SK-N-MC (cell line): ENCODE measurements at regions not wholly inside any gene's neighbourhood (a gene's known extent, or its start where the extent isn't known, plus 50 kb on each side); places are given as distances from the start of the nearest gene placed in this dataset.

Experiments
- DNase-seq: peaks from one replicate; pipeline ENCODE4 v3.0.0-alpha.2; 2011; ENCODE audit warnings: low read depth, low spot score
- H3K27ac ChIP-seq: fragments of 200-600 bp; sonication (generic); 2 replicates; pipeline ENCODE4 v1.5.1; 2016; ENCODE audit warnings: mixed run types
- H3K36me3 ChIP-seq: fragments of 200-600 bp; sonication (generic); 2 replicates; pipeline ENCODE4 v1.6.1; 2017; ENCODE audit warnings: antibody characterized with exemption, low read length, mixed read lengths; ENCODE audit not compliant: insufficient read depth
- H3K4me3 ChIP-seq: fragments of 200-600 bp; sonication (generic); 2 replicates; pipeline ENCODE4 v1.5.1; 2016
- H3K9ac ChIP-seq: fragments of 200-600 bp; sonication (generic); 2 replicates; pipeline ENCODE4 v1.8.0; 2017; ENCODE audit warnings: mixed run types, mixed read lengths; ENCODE audit not compliant: insufficient read length
- H3K9me3 ChIP-seq: fragments of 200-600 bp; sonication (generic); 2 replicates; pipeline ENCODE4 v1.6.1; 2017; ENCODE audit warnings: low read depth, mild to moderate bottlenecking, antibody characterized with exemption, low read length, moderate library complexity, mixed read lengths
- EZH2 ChIP-seq: fragments of 200-600 bp; sonication (generic); IDR thresholded peaks from one replicate; pipeline ENCODE4 v1.6.1; 2017; ENCODE audit warnings: antibody characterized with exemption
- FOXP2 ChIP-seq: optimal IDR thresholded peaks from 2 replicates; pipeline ENCODE3; 2011; ENCODE audit warnings: mild to moderate bottlenecking, moderate library complexity; ENCODE audit not compliant: insufficient read depth; ENCODE audit errors: extremely low read length, control extremely low read depth
- POLR2AphosphoS5 ChIP-seq: IDR thresholded peaks from 2 replicates; pipeline ENCODE4 v1.6.1; 2012; ENCODE audit warnings: mild to moderate bottlenecking, low read depth, low read length, borderline replicate concordance

- H3K4me3 ChIP-seq = no peak overlapping the region
- DNase-seq = no peak
- no peaks in the 10 kb centered on the region for H3K9me3 ChIP-seq
- TF ChIP-seq FOXP2 = no peak
- no peak for TF ChIP-seq EZH2
- no peak for TF ChIP-seq POLR2AphosphoS5
- no peak overlapping the region for H3K9ac ChIP-seq
- H3K36me3 ChIP-seq = no peaks in the 10 kb centered on the region
- H3K27ac ChIP-seq = no peak overlapping the region
Observed at GRCh38 chr18:78778651-78779050, 201.0 kb upstream of the SALL3 start.

GRCh38 chr18:78779996-78780718 lies 199.5 kb upstream of the SALL3 start:
- no peak overlapping the region for H3K27ac ChIP-seq
- no peak overlapping the region for H3K9ac ChIP-seq
- no peaks in the 10 kb centered on the region for H3K9me3 ChIP-seq
- H3K36me3 ChIP-seq = no peaks in the 10 kb centered on the region
- TF ChIP-seq EZH2 (no peak), FOXP2 (no peak), POLR2AphosphoS5 (no peak)
- DNase-seq = no peak
- H3K4me3 ChIP-seq = no peak overlapping the region

- Histone ChIP-seq H3K4me3 (no peak overlapping the region), H3K36me3 (no peaks in the 10 kb centered on the region), H3K27ac (no peak overlapping the region), H3K9ac (no peak overlapping the region), H3K9me3 (no peaks in the 10 kb centered on the region)
- TF ChIP-seq FOXP2 (no peak), POLR2AphosphoS5 (no peak), EZH2 (no peak)
- no peak for DNase-seq
Observed at GRCh38 chr18:78780719-78781600, 198.7 kb upstream of the SALL3 start.

- TF ChIP-seq POLR2AphosphoS5 (no peak), FOXP2 (no peak), EZH2 (no peak)
- no peak overlapping the region for H3K4me3 ChIP-seq
- H3K36me3 ChIP-seq = no peaks in the 10 kb centered on the region
- H3K27ac ChIP-seq = no peak overlapping the region
- DNase-seq = no peak
- no peaks in the 10 kb centered on the region for H3K9me3 ChIP-seq
- H3K9ac ChIP-seq = no peak overlapping the region
Observed at GRCh38 chr18:78781601-78781960, 198.0 kb upstream of the SALL3 start.

GRCh38 chr18:78782951-78783563 lies 196.6 kb upstream of the SALL3 start:
- H3K9ac ChIP-seq = no peak overlapping the region
- H3K27ac ChIP-seq = no peak overlapping the region
- H3K9me3 ChIP-seq = no peaks in the 10 kb centered on the region
- no peak for DNase-seq
- no peak for TF ChIP-seq POLR2AphosphoS5
- TF ChIP-seq FOXP2 = no peak
- TF ChIP-seq EZH2 = no peak
- no peaks in the 10 kb centered on the region for H3K36me3 ChIP-seq
- H3K4me3 ChIP-seq = no peak overlapping the region

GRCh38 chr18:78783564-78783960 lies 196.1 kb upstream of the SALL3 start:
- Histone ChIP-seq H3K9ac (no peak overlapping the region), H3K36me3 (no peaks in the 10 kb centered on the region), H3K27ac (no peak overlapping the region), H3K4me3 (no peak overlapping the region), H3K9me3 (no peaks in the 10 kb centered on the region)
- DNase-seq = no peak
- TF ChIP-seq EZH2 (no peak), POLR2AphosphoS5 (no peak), FOXP2 (no peak)

- H3K9ac ChIP-seq = no peak overlapping the region
- H3K27ac ChIP-seq = no peak overlapping the region
- H3K4me3 ChIP-seq = no peak overlapping the region
- TF ChIP-seq FOXP2 (no peak), EZH2 (no peak), POLR2AphosphoS5 (no peak)
- H3K36me3 ChIP-seq = no peaks in the 10 kb centered on the region
- DNase-seq = no peak
- no peaks in the 10 kb centered on the region for H3K9me3 ChIP-seq
Observed at GRCh38 chr18:78784861-78785260, 194.8 kb upstream of the SALL3 start.

- no peak overlapping the region for H3K9ac ChIP-seq
- no peak for TF ChIP-seq FOXP2
- peak; percentile 29 for TF ChIP-seq EZH2
- H3K4me3 ChIP-seq = no peak overlapping the region
- H3K27ac ChIP-seq = no peak overlapping the region
- DNase-seq = no peak
- no peaks in the 10 kb centered on the region for H3K36me3 ChIP-seq
- H3K9me3 ChIP-seq = no peaks in the 10 kb centered on the region
Observed at GRCh38 chr18:78785706-78786105, 193.9 kb upstream of the SALL3 start.

GRCh38 chr18:78786776-78787175 lies 192.8 kb upstream of the SALL3 start:
- Histone ChIP-seq H3K9ac (no peak overlapping the region), H3K4me3 (no peak overlapping the region)
- TF ChIP-seq EZH2 = no peak
- TF ChIP-seq FOXP2 = no peak
- TF ChIP-seq POLR2AphosphoS5 = no peak

More at GRCh38 chr18:78786776-78787175, 192.8 kb upstream of the SALL3 start:
- DNase-seq = no peak
- Histone ChIP-seq H3K9me3 (no peaks in the 10 kb centered on the region), H3K36me3 (no peaks in the 10 kb centered on the region), H3K27ac (no peak overlapping the region)
